ENCODE measurements at regions not wholly inside any gene's neighbourhood (a gene's known extent, or its start where the extent isn't known, plus 50 kb on each side); places are given as distances from the start of the nearest gene placed in this dataset.

DNA sequence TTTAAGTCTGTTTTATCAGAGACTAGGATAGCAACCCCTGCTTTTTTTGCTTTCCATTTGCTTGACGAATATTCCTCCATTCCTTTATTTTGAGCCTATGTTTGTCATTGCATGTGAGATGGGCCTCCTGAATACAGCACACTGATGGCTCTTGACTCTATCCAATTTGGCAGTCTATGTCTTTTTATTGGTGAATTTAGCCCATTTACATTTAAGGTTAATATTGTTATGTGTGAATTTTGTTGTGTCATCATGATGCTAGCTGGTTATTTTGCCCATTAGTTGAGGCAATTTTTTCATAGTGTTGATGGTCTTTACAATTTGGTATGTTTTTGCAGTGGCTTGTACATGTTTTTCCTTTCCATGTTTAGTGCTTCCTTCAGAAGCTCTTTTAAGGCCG lies 50.7 kb upstream of the PDE4B start:
- H3K79me2 ChIP-seq (ENCODE audit: insufficient read depth, low read length): no peaks in the 10 kb centered on the region
- H4K20me1 ChIP-seq (ENCODE audit: insufficient read depth, low read length): no peaks in the 10 kb centered on the region
- DNase-seq (ENCODE audit: low read depth) (no peak), FAIRE-seq (no peak)
- Mint-ChIP-seq H3K36me3 (ENCODE audit: low read depth, unreplicated experiment) (no peaks in the 10 kb centered on the region), H3K27ac (ENCODE audit: unreplicated experiment) (no peak overlapping the region), H3K4me1 (ENCODE audit: low read depth, unreplicated experiment) (no peaks in the 10 kb centered on the region), H3K4me3 (ENCODE audit: unreplicated experiment) (no peak overlapping the region), H3K9me3 (ENCODE audit: unreplicated experiment) (peaks cover 25% of the 10 kb centered on the region), H3K27me3 (ENCODE audit: low read depth, unreplicated experiment) (no peaks in the 10 kb centered on the region)
- H3K27me3 ChIP-seq (ENCODE audit: insufficient read depth, low read length): no peaks in the 10 kb centered on the region
- H3K9me3 ChIP-seq (ENCODE audit: insufficient read depth, low read depth, low read length): peaks cover 6% of the 10 kb centered on the region
- H3K27ac ChIP-seq (ENCODE audit: low read depth, low read length): no peak overlapping the region
- no peaks in the 10 kb centered on the region for H3K36me3 ChIP-seq (ENCODE audit: insufficient read depth, low read length)
- TF ChIP-seq EZH2 (IDR thresholded peaks at IDR 0.05; ENCODE audit: insufficient read depth, low read length): no peak
- TF ChIP-seq, protein P1, sequence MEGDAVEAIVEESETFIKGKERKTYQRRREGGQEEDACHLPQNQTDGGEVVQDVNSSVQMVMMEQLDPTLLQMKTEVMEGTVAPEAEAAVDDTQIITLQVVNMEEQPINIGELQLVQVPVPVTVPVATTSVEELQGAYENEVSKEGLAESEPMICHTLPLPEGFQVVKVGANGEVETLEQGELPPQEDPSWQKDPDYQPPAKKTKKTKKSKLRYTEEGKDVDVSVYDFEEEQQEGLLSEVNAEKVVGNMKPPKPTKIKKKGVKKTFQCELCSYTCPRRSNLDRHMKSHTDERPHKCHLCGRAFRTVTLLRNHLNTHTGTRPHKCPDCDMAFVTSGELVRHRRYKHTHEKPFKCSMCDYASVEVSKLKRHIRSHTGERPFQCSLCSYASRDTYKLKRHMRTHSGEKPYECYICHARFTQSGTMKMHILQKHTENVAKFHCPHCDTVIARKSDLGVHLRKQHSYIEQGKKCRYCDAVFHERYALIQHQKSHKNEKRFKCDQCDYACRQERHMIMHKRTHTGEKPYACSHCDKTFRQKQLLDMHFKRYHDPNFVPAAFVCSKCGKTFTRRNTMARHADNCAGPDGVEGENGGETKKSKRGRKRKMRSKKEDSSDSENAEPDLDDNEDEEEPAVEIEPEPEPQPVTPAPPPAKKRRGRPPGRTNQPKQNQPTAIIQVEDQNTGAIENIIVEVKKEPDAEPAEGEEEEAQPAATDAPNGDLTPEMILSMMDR (IDR thresholded peaks at IDR 0.05; ENCODE audit: insufficient read depth, low read depth, low read length): no peak
- no peak overlapping the region for H2AFZ ChIP-seq (ENCODE audit: low read depth, low read length)
- H3K4me3 ChIP-seq (ENCODE audit: insufficient read depth, low read depth, low read length): no peak overlapping the region
- no peaks in the 10 kb centered on the region for H3K4me1 ChIP-seq (ENCODE audit: insufficient read depth, low read length)
- no peak overlapping the region for H3K9ac ChIP-seq (ENCODE audit: low read length)
- no peak overlapping the region for H3K4me2 ChIP-seq (ENCODE audit: low read length)

Data from astrocyte (in vitro differentiated cells and primary cell).